Astrocyte (in vitro differentiated cells and primary cell): ENCODE measurements at regions not wholly inside any gene's neighbourhood (a gene's known extent, or its start where the extent isn't known, plus 50 kb on each side); places are given as distances from the start of the nearest gene placed in this dataset.

Experiments used
- DNase-seq: peaks from one replicate; pipeline ENCODE4 v3.0.0-alpha.2; 2010; ENCODE audit warnings: low read depth
- FAIRE-seq: peaks from 2 replicates; lab custom pipeline; 2011; peaks lifted over from hg19 to GRCh38; lab: Jason Lieb, UNC
- H2AFZ ChIP-seq: 2 replicates; pipeline ENCODE4 v1.6.0; 2012; ENCODE audit warnings: low read depth, low read length, inconsistent platforms
- H3K27ac ChIP-seq: 2 replicates; pipeline ENCODE4 v1.5.1; 2011; ENCODE audit warnings: low read depth, low read length, inconsistent platforms
- H3K27me3 ChIP-seq: 2 replicates; pipeline ENCODE4 v1.6.0; 2011; ENCODE audit warnings: low read length, inconsistent platforms; ENCODE audit not compliant: insufficient read depth
- H3K36me3 ChIP-seq: 2 replicates; pipeline ENCODE4 v1.5.1; 2011; ENCODE audit warnings: low read length, inconsistent platforms; ENCODE audit not compliant: insufficient read depth
- H3K4me1 ChIP-seq: 2 replicates; pipeline ENCODE4 v1.5.1; 2011; ENCODE audit warnings: low read length, inconsistent platforms; ENCODE audit not compliant: insufficient read depth
- H3K4me2 ChIP-seq: 2 replicates; pipeline ENCODE4 v1.6.0; 2012; ENCODE audit warnings: low read length, inconsistent platforms
- H3K4me3 ChIP-seq: 2 replicates; pipeline ENCODE4 v1.5.1; 2011; ENCODE audit warnings: low read depth, mild to moderate bottlenecking, low read length, inconsistent platforms; ENCODE audit not compliant: insufficient read depth
- H3K79me2 ChIP-seq: 2 replicates; pipeline ENCODE4 v1.6.0; 2012; ENCODE audit warnings: mild to moderate bottlenecking, low read length, inconsistent platforms; ENCODE audit not compliant: insufficient read depth
- H3K9ac ChIP-seq: 2 replicates; pipeline ENCODE4 v1.6.0; 2012; ENCODE audit warnings: mild to moderate bottlenecking, low read length, inconsistent platforms
- H3K9me3 ChIP-seq: 2 replicates; pipeline ENCODE4 v1.5.1; 2012; ENCODE audit warnings: low read depth, mild to moderate bottlenecking, low read length, inconsistent platforms; ENCODE audit not compliant: insufficient read depth
- H4K20me1 ChIP-seq: 2 replicates; pipeline ENCODE4 v1.6.0; 2012; ENCODE audit warnings: low read length, inconsistent platforms; ENCODE audit not compliant: insufficient read depth
- H3K27ac Mint-ChIP-seq: one replicate; pipeline ENCODE4 v1.8.0; 2021; ENCODE audit warnings: mild to moderate bottlenecking, mixed read lengths; ENCODE audit not compliant: unreplicated experiment
- H3K27me3 Mint-ChIP-seq: one replicate; pipeline ENCODE4 v1.8.0; 2021; ENCODE audit warnings: low read depth, mixed read lengths; ENCODE audit not compliant: unreplicated experiment
- H3K36me3 Mint-ChIP-seq: one replicate; pipeline ENCODE4 v1.8.0; 2021; ENCODE audit warnings: low read depth, mixed read lengths; ENCODE audit not compliant: unreplicated experiment
- H3K4me1 Mint-ChIP-seq: one replicate; pipeline ENCODE4 v1.8.0; 2021; ENCODE audit warnings: low read depth, mixed read lengths; ENCODE audit not compliant: unreplicated experiment
- H3K4me3 Mint-ChIP-seq: one replicate; pipeline ENCODE4 v1.8.0; 2021; ENCODE audit warnings: mild to moderate bottlenecking, moderate library complexity, mixed read lengths; ENCODE audit not compliant: unreplicated experiment
- H3K9me3 Mint-ChIP-seq: one replicate; pipeline ENCODE4 v1.8.0; 2021; ENCODE audit warnings: mild to moderate bottlenecking, mixed read lengths; ENCODE audit not compliant: unreplicated experiment
- CTCF ChIP-seq: IDR thresholded peaks from 2 replicates; pipeline ENCODE4 v1.5.1; 2011; ENCODE audit warnings: low read depth, mild to moderate bottlenecking, inconsistent platforms, low read length, moderate library complexity; ENCODE audit not compliant: insufficient read depth
- EZH2 ChIP-seq: IDR thresholded peaks from 2 replicates; pipeline ENCODE4 v1.6.1; 2012; ENCODE audit warnings: mild to moderate bottlenecking, low read length, inconsistent platforms; ENCODE audit not compliant: insufficient read depth

DNA sequence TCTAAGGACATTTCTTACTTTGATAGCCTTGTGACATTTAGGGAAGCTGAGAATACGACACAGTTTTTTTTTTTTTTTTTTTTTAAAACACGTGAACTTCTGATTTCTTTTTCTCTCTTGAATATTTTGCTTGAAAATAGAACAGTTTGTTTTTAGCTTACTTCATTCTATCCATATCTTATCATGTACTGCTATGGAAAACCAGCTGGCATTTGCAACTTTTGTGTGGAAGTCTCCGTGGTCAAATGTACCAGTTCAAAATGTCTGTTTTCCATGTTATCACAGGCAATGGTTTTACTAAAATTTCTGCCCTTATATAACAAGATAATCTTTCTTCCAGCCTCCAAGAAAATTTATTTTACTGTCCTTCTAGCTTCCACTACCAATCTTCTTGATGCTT lies 821.6 kb downstream of the DNAJB9 start:
- Histone ChIP-seq H3K36me3 (no peaks in the 10 kb centered on the region), H3K27me3 (no peaks in the 10 kb centered on the region), H3K9ac (no peak overlapping the region), H3K9me3 (no peaks in the 10 kb centered on the region), H3K27ac (no peak overlapping the region), H3K4me2 (no peak overlapping the region), H3K4me1 (no peaks in the 10 kb centered on the region), H4K20me1 (no peaks in the 10 kb centered on the region), H3K79me2 (no peaks in the 10 kb centered on the region), H3K4me3 (no peak overlapping the region), H2AFZ (no peak overlapping the region)
- TF ChIP-seq EZH2 (no peak), CTCF (no peak)
- Mint-ChIP-seq H3K27ac (no peak overlapping the region), H3K4me3 (no peak overlapping the region), H3K9me3 (no peaks in the 10 kb centered on the region), H3K27me3 (no peaks in the 10 kb centered on the region), H3K36me3 (no peaks in the 10 kb centered on the region), H3K4me1 (no peaks in the 10 kb centered on the region)
- DNase-seq = no peak
- FAIRE-seq = no peak

DNA sequence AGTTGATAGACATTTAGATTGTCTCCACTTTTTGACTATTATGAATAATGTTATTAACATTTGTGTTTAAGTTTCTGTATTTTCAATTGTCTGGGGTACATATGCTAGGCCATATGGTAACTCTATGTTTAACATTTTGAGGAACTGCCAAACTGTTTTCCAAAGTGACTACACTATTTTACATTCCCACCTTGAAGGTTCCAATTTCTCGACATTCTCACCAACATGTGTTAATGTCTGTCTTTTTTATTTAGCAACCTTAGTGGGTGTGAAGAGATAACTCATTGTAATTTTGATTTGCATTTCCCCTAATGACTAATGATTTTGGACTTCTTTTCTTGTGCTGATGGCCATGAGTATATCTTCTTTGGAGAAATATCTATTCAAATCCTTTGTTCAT lies 832.4 kb downstream of the DNAJB9 start:
- H3K4me1 ChIP-seq = no peaks in the 10 kb centered on the region

More for the DNA sequence above, 832.4 kb downstream of the DNAJB9 start:
- H3K79me2 ChIP-seq = no peaks in the 10 kb centered on the region
- no peak overlapping the region for H3K4me3 Mint-ChIP-seq
- H3K4me3 ChIP-seq = no peak overlapping the region
- H3K36me3 Mint-ChIP-seq = no peaks in the 10 kb centered on the region
- no peaks in the 10 kb centered on the region for H3K9me3 Mint-ChIP-seq
- TF ChIP-seq CTCF (no peak), EZH2 (no peak)
- H3K4me1 Mint-ChIP-seq = no peaks in the 10 kb centered on the region
- FAIRE-seq (no peak), DNase-seq (no peak)
- no peaks in the 10 kb centered on the region for H3K9me3 ChIP-seq
- no peaks in the 10 kb centered on the region for H4K20me1 ChIP-seq
- H3K27me3 ChIP-seq = no peaks in the 10 kb centered on the region
- H3K27ac ChIP-seq = no peak overlapping the region
- no peak overlapping the region for H2AFZ ChIP-seq
- no peak overlapping the region for H3K9ac ChIP-seq
- H3K27ac Mint-ChIP-seq = no peak overlapping the region
- no peaks in the 10 kb centered on the region for H3K27me3 Mint-ChIP-seq
- no peaks in the 10 kb centered on the region for H3K36me3 ChIP-seq
- no peak overlapping the region for H3K4me2 ChIP-seq
